CD4-positive, CD25-positive, alpha-beta regulatory T cell (primary cell): ENCODE measurements at regions not wholly inside any gene's neighbourhood (a gene's known extent, or its start where the extent isn't known, plus 50 kb on each side); places are given as distances from the start of the nearest gene placed in this dataset.

Experiments
- ATAC-seq, 2 donors: fragments of 150-1000 bp; cut with Tn5 transposase; one replicate each; pipeline ENCODE4 v1.10.0; 2021; ENCODE audit warnings: low read depth in 2 of 2, moderate number of reproducible peaks in 2 of 2, moderate library complexity in 1 of 2
- DNase-seq, 3 donors: peaks; one replicate each; pipeline versions ENCODE4 v3.0.0 to v3.0.0-alpha.2; 2012 to 2022; ENCODE audit warnings: mixed read lengths in 1 of 3
- H3K27ac ChIP-seq: one replicate; pipeline ENCODE4 v1.7.0; 2013; ENCODE audit warnings: mild to moderate bottlenecking, low read length; ENCODE audit not compliant: insufficient read depth, poor library complexity, severe bottlenecking
- H3K27me3 ChIP-seq: one replicate; pipeline ENCODE4 v1.7.0; 2013; ENCODE audit warnings: low read length; ENCODE audit not compliant: control insufficient read depth, insufficient read depth
- H3K36me3 ChIP-seq: one replicate; pipeline ENCODE4 v1.7.0; 2013; ENCODE audit warnings: mild to moderate bottlenecking, low read length, moderate library complexity; ENCODE audit not compliant: control insufficient read depth, insufficient read depth
- H3K4me1 ChIP-seq: 2 replicates; pipeline ENCODE4 v1.7.0; 2013; ENCODE audit warnings: mild to moderate bottlenecking, low read length; ENCODE audit not compliant: insufficient read depth, control insufficient read depth, poor library complexity, severe bottlenecking
- H3K4me3 ChIP-seq: one replicate; pipeline ENCODE4 v1.7.0; 2013; ENCODE audit warnings: low read depth, mild to moderate bottlenecking, low read length, moderate library complexity
- H3K9me3 ChIP-seq, 2 experiments: 1 replicate in 1 of 2; 2 replicates in 1 of 2; pipeline ENCODE4 v1.7.0; 2013; ENCODE audit warnings: low read length in 2 of 2, mild to moderate bottlenecking in 1 of 2, moderate library complexity in 1 of 2; ENCODE audit not compliant: control insufficient read depth in 2 of 2
- H3K27ac Mint-ChIP-seq, 3 donors: one replicate each; pipeline ENCODE4 v1.8.0; 2020 to 2022; ENCODE audit warnings: mild to moderate bottlenecking in 3 of 3, mixed read lengths in 3 of 3, moderate library complexity in 2 of 3
- H3K27me3 Mint-ChIP-seq: one replicate; pipeline ENCODE4 v1.8.0; 2022; ENCODE audit warnings: mild to moderate bottlenecking, mixed read lengths
- H3K36me3 Mint-ChIP-seq: one replicate; pipeline ENCODE4 v1.8.0; 2020; ENCODE audit warnings: mixed read lengths
- H3K4me1 Mint-ChIP-seq, 4 donors: one replicate each; pipeline ENCODE4 v1.8.0; 2020 to 2022; ENCODE audit warnings: mixed read lengths in 4 of 4, mild to moderate bottlenecking in 1 of 4
- H3K4me3 Mint-ChIP-seq, 4 donors: one replicate each; pipeline ENCODE4 v1.8.0; 2020 to 2022; ENCODE audit warnings: mild to moderate bottlenecking in 4 of 4, mixed read lengths in 4 of 4, moderate library complexity in 3 of 4
- H3K9me3 Mint-ChIP-seq, 7 donors: one replicate each; pipeline ENCODE4 v1.8.0; 2020 to 2022; ENCODE audit warnings: mixed read lengths in 7 of 7, mild to moderate bottlenecking in 3 of 7, moderate library complexity in 2 of 7

- H3K27ac Mint-ChIP-seq, result no peak overlapping the region
- H3K36me3 Mint-ChIP-seq, result no peaks in the 10 kb centered on the region
- ATAC-seq (no peak), DNase-seq (no peak)
- Histone ChIP-seq H3K4me3 (no peak overlapping the region), H3K9me3 (no peaks in the 10 kb centered on the region), H3K27ac (no peak overlapping the region), H3K4me1 (no peaks in the 10 kb centered on the region), H3K36me3 (no peaks in the 10 kb centered on the region), H3K27me3 (no peaks in the 10 kb centered on the region)
- H3K9me3 Mint-ChIP-seq, result peaks cover 0 to 4% (median 1%) of the 10 kb centered on the region in 7 donors
- no peaks in the 10 kb centered on the region for H3K27me3 Mint-ChIP-seq
- H3K4me1 Mint-ChIP-seq, result no peaks in the 10 kb centered on the region
- H3K4me3 Mint-ChIP-seq, result no peak overlapping the region
These were observed 50.7 kb upstream of the EDNRB start for GRCh38 chr13:77969299-77969698.
